SK-N-SH treated with all-trans-retinoic acid at 6 μM for 48 hours (cell line): ENCODE measurements at regions not wholly inside any gene's neighbourhood (a gene's known extent, or its start where the extent isn't known, plus 50 kb on each side); places are given as distances from the start of the nearest gene placed in this dataset.

Experiments used
- ATAC-seq: fragments of 200-7000 bp; cut with Tn5 transposase; 3 replicates; pipeline ENCODE4 v1.9.1; 2020; ENCODE audit warnings: mild to moderate bottlenecking, moderate library complexity
- ARNTL ChIP-seq: fragments of 450-650 bp; formaldehyde crosslinking; IDR thresholded peaks from 2 replicates; pipeline ENCODE4 v1.5.0; 2020; ENCODE audit warnings: low read depth, mild to moderate bottlenecking, moderate library complexity, borderline replicate concordance
- BACH2 ChIP-seq: fragments of 250-450 bp; sonication (Bioruptor Pico); IDR thresholded peaks from 2 replicates; pipeline ENCODE4 v1.9.0; 2021; ENCODE audit warnings: mild to moderate bottlenecking, borderline replicate concordance
- CSDC2 ChIP-seq: fragments of 250-450 bp; sonication (Bioruptor Pico); IDR thresholded peaks from 2 replicates; pipeline ENCODE4 v1.5.0; 2020; ENCODE audit warnings: mild to moderate bottlenecking, moderate library complexity
- ESRRG ChIP-seq: fragments of 250-450 bp; sonication (Bioruptor Pico); IDR thresholded peaks from 2 replicates; pipeline ENCODE4 v1.6.1; 2021; ENCODE audit warnings: mild to moderate bottlenecking
- GLIS3 ChIP-seq: fragments of 250-450 bp; sonication (Bioruptor Pico); IDR thresholded peaks from 2 replicates; pipeline ENCODE4 v1.5.0; 2020; ENCODE audit warnings: mild to moderate bottlenecking, moderate library complexity
- ISL1 ChIP-seq: fragments of 250-450 bp; sonication (Bioruptor Pico); IDR thresholded peaks from 2 replicates; pipeline ENCODE4 v2.1.2; 2022; ENCODE audit warnings: mild to moderate bottlenecking, moderate library complexity
- OSR1 ChIP-seq: fragments of 250-450 bp; sonication (Bioruptor Pico); IDR thresholded peaks from 2 replicates; pipeline ENCODE4 v1.8.0; 2022; ENCODE audit warnings: moderate library complexity, mild to moderate bottlenecking, inconsistent platforms
- RARB ChIP-seq: fragments of 250-450 bp; sonication (Bioruptor Pico); IDR thresholded peaks from 2 replicates; pipeline ENCODE4 v1.8.0; 2021; ENCODE audit warnings: mild to moderate bottlenecking, moderate library complexity
- SNAI2 ChIP-seq: fragments of 250-450 bp; sonication (Bioruptor Pico); IDR thresholded peaks from 2 replicates; pipeline ENCODE4 v1.5.0; 2020; ENCODE audit warnings: mild to moderate bottlenecking, moderate library complexity
- TCF4 ChIP-seq: fragments of 250-450 bp; sonication (Bioruptor Pico); IDR thresholded peaks from 2 replicates; pipeline ENCODE4 v1.8.0; 2021; ENCODE audit warnings: mild to moderate bottlenecking, moderate library complexity, borderline replicate concordance
- TOX ChIP-seq: fragments of 250-450 bp; sonication (Bioruptor Pico); IDR thresholded peaks from 2 replicates; pipeline ENCODE4 v1.8.0; 2021; ENCODE audit warnings: mild to moderate bottlenecking, moderate library complexity, borderline replicate concordance
- ZC3H10 ChIP-seq: fragments of 250-450 bp; sonication (Bioruptor Pico); IDR thresholded peaks from 2 replicates; pipeline ENCODE4 v1.5.1; 2021; ENCODE audit warnings: mild to moderate bottlenecking, moderate library complexity
- ZFP3 ChIP-seq: fragments of 250-450 bp; sonication (Bioruptor Pico); IDR thresholded peaks from 2 replicates; pipeline ENCODE4 v1.5.0; 2020; ENCODE audit warnings: mild to moderate bottlenecking, moderate library complexity
- ZFP30 ChIP-seq: fragments of 450-650 bp; formaldehyde crosslinking; IDR thresholded peaks from 2 replicates; pipeline ENCODE4 v1.5.0; 2022; ENCODE audit warnings: mild to moderate bottlenecking, moderate library complexity
- ZNF565 ChIP-seq: fragments of 450-650 bp; formaldehyde crosslinking; conservative IDR thresholded peaks from 2 replicates; pipeline ENCODE4 v1.5.0; 2020; ENCODE audit warnings: low read depth, mild to moderate bottlenecking, moderate library complexity
- ZNF70 ChIP-seq: fragments of 450-650 bp; formaldehyde crosslinking; IDR thresholded peaks from 2 replicates; pipeline ENCODE4 v1.5.0; 2020; ENCODE audit warnings: mild to moderate bottlenecking, moderate library complexity
- ZNF8 ChIP-seq: fragments of 450-650 bp; formaldehyde crosslinking; IDR thresholded peaks from 2 replicates; pipeline ENCODE4 v1.5.0; 2020; ENCODE audit warnings: mild to moderate bottlenecking, moderate library complexity
- TF ChIP-seq, protein P1 (sequence below): fragments of 250-450 bp; sonication (Bioruptor Pico); IDR thresholded peaks from 2 replicates; pipeline ENCODE4 v1.5.1; 2020; ENCODE audit warnings: low read depth, mild to moderate bottlenecking, moderate library complexity
- TF ChIP-seq, protein P2 (sequence below): fragments of 250-450 bp; sonication (Bioruptor Pico); IDR thresholded peaks from 2 replicates; pipeline ENCODE4 v1.8.0; 2021; ENCODE audit warnings: low read depth, mild to moderate bottlenecking, moderate library complexity, borderline replicate concordance
- TF ChIP-seq, protein P3 (sequence below): fragments of 250-450 bp; sonication (Bioruptor Pico); IDR thresholded peaks from 2 replicates; pipeline ENCODE4 v1.8.0; 2020; ENCODE audit warnings: mild to moderate bottlenecking, moderate library complexity, borderline replicate concordance
- TF ChIP-seq, protein P4 (sequence below): fragments of 250-450 bp; sonication (Bioruptor Pico); IDR thresholded peaks from 2 replicates; pipeline ENCODE4 v1.5.0; 2020; ENCODE audit warnings: mild to moderate bottlenecking, moderate library complexity
- TF ChIP-seq, protein P5 (sequence below): fragments of 250-450 bp; sonication (Bioruptor Pico); IDR thresholded peaks from 2 replicates; pipeline ENCODE4 v1.5.1; 2021; ENCODE audit warnings: mild to moderate bottlenecking, moderate library complexity

GRCh38 chr4:115720611-115721010, 607.2 kb upstream of the NDST4 start:
- TF ChIP-seq ARNTL (CRISPR knock-in tag) = no peak
- no peak for TF ChIP-seq CSDC2 (CRISPR knock-in tag)
- no peak for TF ChIP-seq ZNF8 (CRISPR knock-in tag)
- TF ChIP-seq GLIS3 = no peak
- TF ChIP-seq BACH2 (CRISPR knock-in tag) = no peak
- TF ChIP-seq TCF4 (CRISPR knock-in tag) = no peak
- no peak for TF ChIP-seq ISL1 (CRISPR knock-in tag)
- TF ChIP-seq, protein P1, sequence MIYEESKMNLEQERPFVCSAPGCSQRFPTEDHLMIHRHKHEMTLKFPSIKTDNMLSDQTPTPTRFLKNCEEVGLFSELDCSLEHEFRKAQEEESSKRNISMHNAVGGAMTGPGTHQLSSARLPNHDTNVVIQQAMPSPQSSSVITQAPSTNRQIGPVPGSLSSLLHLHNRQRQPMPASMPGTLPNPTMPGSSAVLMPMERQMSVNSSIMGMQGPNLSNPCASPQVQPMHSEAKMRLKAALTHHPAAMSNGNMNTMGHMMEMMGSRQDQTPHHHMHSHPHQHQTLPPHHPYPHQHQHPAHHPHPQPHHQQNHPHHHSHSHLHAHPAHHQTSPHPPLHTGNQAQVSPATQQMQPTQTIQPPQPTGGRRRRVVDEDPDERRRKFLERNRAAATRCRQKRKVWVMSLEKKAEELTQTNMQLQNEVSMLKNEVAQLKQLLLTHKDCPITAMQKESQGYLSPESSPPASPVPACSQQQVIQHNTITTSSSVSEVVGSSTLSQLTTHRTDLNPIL (CRISPR knock-in tag) = no peak
- TF ChIP-seq, protein P2, sequence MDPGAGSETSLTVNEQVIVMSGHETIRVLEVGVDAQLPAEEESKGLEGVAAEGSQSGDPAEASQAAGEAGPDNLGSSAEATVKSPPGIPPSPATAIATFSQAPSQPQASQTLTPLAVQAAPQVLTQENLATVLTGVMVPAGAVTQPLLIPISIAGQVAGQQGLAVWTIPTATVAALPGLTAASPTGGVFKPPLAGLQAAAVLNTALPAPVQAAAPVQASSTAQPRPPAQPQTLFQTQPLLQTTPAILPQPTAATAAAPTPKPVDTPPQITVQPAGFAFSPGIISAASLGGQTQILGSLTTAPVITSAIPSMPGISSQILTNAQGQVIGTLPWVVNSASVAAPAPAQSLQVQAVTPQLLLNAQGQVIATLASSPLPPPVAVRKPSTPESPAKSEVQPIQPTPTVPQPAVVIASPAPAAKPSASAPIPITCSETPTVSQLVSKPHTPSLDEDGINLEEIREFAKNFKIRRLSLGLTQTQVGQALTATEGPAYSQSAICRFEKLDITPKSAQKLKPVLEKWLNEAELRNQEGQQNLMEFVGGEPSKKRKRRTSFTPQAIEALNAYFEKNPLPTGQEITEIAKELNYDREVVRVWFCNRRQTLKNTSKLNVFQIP (CRISPR knock-in tag) = no peak
- TF ChIP-seq, protein P3, sequence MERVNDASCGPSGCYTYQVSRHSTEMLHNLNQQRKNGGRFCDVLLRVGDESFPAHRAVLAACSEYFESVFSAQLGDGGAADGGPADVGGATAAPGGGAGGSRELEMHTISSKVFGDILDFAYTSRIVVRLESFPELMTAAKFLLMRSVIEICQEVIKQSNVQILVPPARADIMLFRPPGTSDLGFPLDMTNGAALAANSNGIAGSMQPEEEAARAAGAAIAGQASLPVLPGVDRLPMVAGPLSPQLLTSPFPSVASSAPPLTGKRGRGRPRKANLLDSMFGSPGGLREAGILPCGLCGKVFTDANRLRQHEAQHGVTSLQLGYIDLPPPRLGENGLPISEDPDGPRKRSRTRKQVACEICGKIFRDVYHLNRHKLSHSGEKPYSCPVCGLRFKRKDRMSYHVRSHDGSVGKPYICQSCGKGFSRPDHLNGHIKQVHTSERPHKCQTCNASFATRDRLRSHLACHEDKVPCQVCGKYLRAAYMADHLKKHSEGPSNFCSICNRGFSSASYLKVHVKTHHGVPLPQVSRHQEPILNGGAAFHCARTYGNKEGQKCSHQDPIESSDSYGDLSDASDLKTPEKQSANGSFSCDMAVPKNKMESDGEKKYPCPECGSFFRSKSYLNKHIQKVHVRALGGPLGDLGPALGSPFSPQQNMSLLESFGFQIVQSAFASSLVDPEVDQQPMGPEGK = no peak
- no peak for TF ChIP-seq OSR1
- TF ChIP-seq ZNF70 = no peak
- TF ChIP-seq ZC3H10 = no peak
- no peak for ATAC-seq

DNA sequence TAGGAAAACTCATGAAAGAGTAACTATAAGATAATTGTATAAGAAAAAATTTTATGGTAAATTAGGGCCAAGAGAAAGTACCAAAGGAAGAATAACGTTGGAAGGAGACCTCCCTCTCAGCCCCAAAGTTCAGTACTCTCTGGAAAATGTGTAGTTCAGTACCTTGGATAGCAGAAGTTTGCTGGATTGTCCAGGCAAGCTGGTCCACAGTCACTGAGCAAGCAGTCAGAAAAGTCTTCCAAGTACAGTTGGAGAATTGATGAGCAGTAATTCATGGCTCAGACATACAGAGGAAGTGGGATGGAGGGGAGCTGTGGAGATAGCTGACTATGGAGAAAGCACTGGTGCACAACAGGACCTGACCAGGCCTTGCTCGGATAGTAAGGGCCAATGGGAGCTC, 598.2 kb upstream of the NDST4 start:
- ATAC-seq = no peak
- TF ChIP-seq, protein P1 (CRISPR knock-in tag) = no peak
- TF ChIP-seq TOX (CRISPR knock-in tag) (no peak), ESRRG (no peak), CSDC2 (CRISPR knock-in tag) (no peak), GLIS3 (no peak), SNAI2 (CRISPR knock-in tag) (no peak), TCF4 (CRISPR knock-in tag) (no peak), ZNF565 (no peak), OSR1 (no peak), ZFP30 (no peak), BACH2 (CRISPR knock-in tag) (no peak), ISL1 (CRISPR knock-in tag) (no peak), ZC3H10 (no peak), RARB (CRISPR knock-in tag) (no peak), ZNF70 (no peak)
- TF ChIP-seq, protein P4, sequence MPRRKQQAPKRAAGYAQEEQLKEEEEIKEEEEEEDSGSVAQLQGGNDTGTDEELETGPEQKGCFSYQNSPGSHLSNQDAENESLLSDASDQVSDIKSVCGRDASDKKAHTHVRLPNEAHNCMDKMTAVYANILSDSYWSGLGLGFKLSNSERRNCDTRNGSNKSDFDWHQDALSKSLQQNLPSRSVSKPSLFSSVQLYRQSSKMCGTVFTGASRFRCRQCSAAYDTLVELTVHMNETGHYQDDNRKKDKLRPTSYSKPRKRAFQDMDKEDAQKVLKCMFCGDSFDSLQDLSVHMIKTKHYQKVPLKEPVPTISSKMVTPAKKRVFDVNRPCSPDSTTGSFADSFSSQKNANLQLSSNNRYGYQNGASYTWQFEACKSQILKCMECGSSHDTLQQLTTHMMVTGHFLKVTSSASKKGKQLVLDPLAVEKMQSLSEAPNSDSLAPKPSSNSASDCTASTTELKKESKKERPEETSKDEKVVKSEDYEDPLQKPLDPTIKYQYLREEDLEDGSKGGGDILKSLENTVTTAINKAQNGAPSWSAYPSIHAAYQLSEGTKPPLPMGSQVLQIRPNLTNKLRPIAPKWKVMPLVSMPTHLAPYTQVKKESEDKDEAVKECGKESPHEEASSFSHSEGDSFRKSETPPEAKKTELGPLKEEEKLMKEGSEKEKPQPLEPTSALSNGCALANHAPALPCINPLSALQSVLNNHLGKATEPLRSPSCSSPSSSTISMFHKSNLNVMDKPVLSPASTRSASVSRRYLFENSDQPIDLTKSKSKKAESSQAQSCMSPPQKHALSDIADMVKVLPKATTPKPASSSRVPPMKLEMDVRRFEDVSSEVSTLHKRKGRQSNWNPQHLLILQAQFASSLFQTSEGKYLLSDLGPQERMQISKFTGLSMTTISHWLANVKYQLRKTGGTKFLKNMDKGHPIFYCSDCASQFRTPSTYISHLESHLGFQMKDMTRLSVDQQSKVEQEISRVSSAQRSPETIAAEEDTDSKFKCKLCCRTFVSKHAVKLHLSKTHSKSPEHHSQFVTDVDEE = no peak
- TF ChIP-seq, protein P2 (CRISPR knock-in tag) = no peak

- no peak for ATAC-seq
- TF ChIP-seq, protein P5, sequence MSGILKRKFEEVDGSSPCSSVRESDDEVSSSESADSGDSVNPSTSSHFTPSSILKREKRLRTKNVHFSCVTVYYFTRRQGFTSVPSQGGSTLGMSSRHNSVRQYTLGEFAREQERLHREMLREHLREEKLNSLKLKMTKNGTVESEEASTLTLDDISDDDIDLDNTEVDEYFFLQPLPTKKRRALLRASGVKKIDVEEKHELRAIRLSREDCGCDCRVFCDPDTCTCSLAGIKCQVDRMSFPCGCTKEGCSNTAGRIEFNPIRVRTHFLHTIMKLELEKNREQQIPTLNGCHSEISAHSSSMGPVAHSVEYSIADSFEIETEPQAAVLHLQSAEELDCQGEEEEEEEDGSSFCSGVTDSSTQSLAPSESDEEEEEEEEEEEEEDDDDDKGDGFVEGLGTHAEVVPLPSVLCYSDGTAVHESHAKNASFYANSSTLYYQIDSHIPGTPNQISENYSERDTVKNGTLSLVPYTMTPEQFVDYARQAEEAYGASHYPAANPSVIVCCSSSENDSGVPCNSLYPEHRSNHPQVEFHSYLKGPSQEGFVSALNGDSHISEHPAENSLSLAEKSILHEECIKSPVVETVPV (CRISPR knock-in tag) = no peak
- TF ChIP-seq ZNF70 = no peak
- TF ChIP-seq TOX (CRISPR knock-in tag) = no peak
- TF ChIP-seq, protein P3 = no peak
- no peak for TF ChIP-seq BACH2 (CRISPR knock-in tag)
- no peak for TF ChIP-seq ISL1 (CRISPR knock-in tag)
- TF ChIP-seq CSDC2 (CRISPR knock-in tag) = no peak
- TF ChIP-seq ESRRG = no peak
- TF ChIP-seq ZFP3 (CRISPR knock-in tag) = no peak
- TF ChIP-seq ARNTL (CRISPR knock-in tag) = no peak
Measured at GRCh38 chr4:115688961-115689360, 575.5 kb upstream of the NDST4 start.
